Osteoblast (primary cell): ENCODE measurements at regions not wholly inside any gene's neighbourhood (a gene's known extent, or its start where the extent isn't known, plus 50 kb on each side); places are given as distances from the start of the nearest gene placed in this dataset.
"Not testable (repeated sequence)": the region's sequence is repeated elsewhere in the genome, so short reads cannot be mapped to it uniquely, and the experiment has no call there.

Experiments
- DNase-seq: peaks from one replicate; pipeline ENCODE4 v3.0.0; 2011; ENCODE audit warnings: low spot score, mixed read lengths; ENCODE audit not compliant: insufficient read length; ENCODE audit errors: missing footprints
- H2AFZ ChIP-seq: 2 replicates; pipeline ENCODE4 v1.6.0; 2011; ENCODE audit warnings: mild to moderate bottlenecking, low read length
- H3K27ac ChIP-seq: 2 replicates; pipeline ENCODE4 v1.5.1; 2011; ENCODE audit warnings: mild to moderate bottlenecking, low read depth, low read length, moderate library complexity
- H3K27me3 ChIP-seq: 2 replicates; pipeline ENCODE4 v1.6.0; 2012; ENCODE audit warnings: mild to moderate bottlenecking, control low read depth, inconsistent platforms, low read length, moderate library complexity; ENCODE audit not compliant: insufficient read depth
- H3K36me3 ChIP-seq: 2 replicates; pipeline ENCODE4 v1.5.1; 2011; ENCODE audit warnings: mild to moderate bottlenecking, low read length, control low read depth, moderate library complexity; ENCODE audit not compliant: insufficient read depth
- H3K4me1 ChIP-seq: 2 replicates; pipeline ENCODE4 v1.5.1; 2011; ENCODE audit warnings: mild to moderate bottlenecking, low read length, control low read depth, moderate library complexity; ENCODE audit not compliant: insufficient read depth
- H3K4me2 ChIP-seq: 2 replicates; pipeline ENCODE4 v1.6.0; 2011; ENCODE audit warnings: mild to moderate bottlenecking, low read length; ENCODE audit not compliant: insufficient read depth
- H3K4me3 ChIP-seq: fragments of 200-600 bp; sonication (generic); 3 replicates; pipeline ENCODE4 v1.5.1; 2012; ENCODE audit warnings: mild to moderate bottlenecking, low read length, inconsistent platforms; ENCODE audit not compliant: insufficient read depth
- H3K79me2 ChIP-seq: 2 replicates; pipeline ENCODE4 v1.6.0; 2012; ENCODE audit warnings: mild to moderate bottlenecking, low read length, control low read depth, inconsistent platforms; ENCODE audit not compliant: insufficient read depth
- H3K9me3 ChIP-seq: 2 replicates; pipeline ENCODE4 v1.5.1; 2011; ENCODE audit warnings: low read depth, low read length, control low read depth
- H4K20me1 ChIP-seq: 2 replicates; pipeline ENCODE4 v1.6.0; 2012; ENCODE audit warnings: mild to moderate bottlenecking, low read length, control low read depth; ENCODE audit not compliant: insufficient read depth
- CTCF ChIP-seq: IDR thresholded peaks from 2 replicates; pipeline ENCODE4 v1.5.1; 2011; ENCODE audit warnings: mild to moderate bottlenecking, low read depth, low read length, moderate library complexity; ENCODE audit errors: extremely low read depth

- Histone ChIP-seq H3K79me2 (no peaks in the 10 kb centered on the region), H3K4me3 (peak overlapping the region; percentile 20), H3K4me1 (peaks cover 9% of the 10 kb centered on the region), H3K27me3 (no peaks in the 10 kb centered on the region), H3K27ac (peak overlapping the region; percentile 23), H2AFZ (peak overlapping the region; percentile 64), H3K36me3 (no peaks in the 10 kb centered on the region), H4K20me1 (no peaks in the 10 kb centered on the region), H3K4me2 (peak overlapping the region; percentile 59), H3K9me3 (no peaks in the 10 kb centered on the region)
- DNase-seq: no peak
- TF ChIP-seq CTCF: no peak
These were observed 114.0 kb upstream of the OSTN start for GRCh38 chr3:191085091-191085490.

GRCh38 chr3:191078913-191079312, 120.1 kb upstream of the OSTN start:
- not testable (repeated sequence) for H3K9me3 ChIP-seq, H3K4me3 ChIP-seq, H3K4me2 ChIP-seq, H3K36me3 ChIP-seq, H4K20me1 ChIP-seq, H3K4me1 ChIP-seq, H3K79me2 ChIP-seq, H3K27ac ChIP-seq, H3K27me3 ChIP-seq, DNase-seq, H2AFZ ChIP-seq

- H3K4me2 ChIP-seq: no peak overlapping the region
- no peaks in the 10 kb centered on the region for H3K36me3 ChIP-seq
- TF ChIP-seq CTCF: no peak
- DNase-seq: no peak
- H3K27me3 ChIP-seq: no peaks in the 10 kb centered on the region
- no peak overlapping the region for H3K4me3 ChIP-seq
- H2AFZ ChIP-seq: no peak overlapping the region
- no peaks in the 10 kb centered on the region for H3K79me2 ChIP-seq
- H3K27ac ChIP-seq: no peak overlapping the region
- H3K4me1 ChIP-seq: no peaks in the 10 kb centered on the region
- no peaks in the 10 kb centered on the region for H3K9me3 ChIP-seq
- no peaks in the 10 kb centered on the region for H4K20me1 ChIP-seq
These were observed 122.0 kb upstream of the OSTN start for GRCh38 chr3:191076903-191077552.

GRCh38 chr3:191074511-191074910, 124.5 kb upstream of the OSTN start:
- H2AFZ ChIP-seq: no peak overlapping the region
- no peaks in the 10 kb centered on the region for H3K9me3 ChIP-seq
- no peak for DNase-seq
- no peak overlapping the region for H3K4me3 ChIP-seq
- H3K36me3 ChIP-seq: no peaks in the 10 kb centered on the region
- H3K27me3 ChIP-seq: no peaks in the 10 kb centered on the region
- H3K4me2 ChIP-seq: no peak overlapping the region
- peaks cover 16% of the 10 kb centered on the region for H3K4me1 ChIP-seq
- no peaks in the 10 kb centered on the region for H3K79me2 ChIP-seq
- no peak for TF ChIP-seq CTCF
- H3K27ac ChIP-seq: no peak overlapping the region
- no peaks in the 10 kb centered on the region for H4K20me1 ChIP-seq
